ENCODE measurements at regions not wholly inside any gene's neighbourhood (a gene's known extent, or its start where the extent isn't known, plus 50 kb on each side); places are given as distances from the start of the nearest gene placed in this dataset.
"Not testable (repeated sequence)": the region's sequence is repeated elsewhere in the genome, so short reads cannot be mapped to it uniquely, and the experiment has no call there.

DNA sequence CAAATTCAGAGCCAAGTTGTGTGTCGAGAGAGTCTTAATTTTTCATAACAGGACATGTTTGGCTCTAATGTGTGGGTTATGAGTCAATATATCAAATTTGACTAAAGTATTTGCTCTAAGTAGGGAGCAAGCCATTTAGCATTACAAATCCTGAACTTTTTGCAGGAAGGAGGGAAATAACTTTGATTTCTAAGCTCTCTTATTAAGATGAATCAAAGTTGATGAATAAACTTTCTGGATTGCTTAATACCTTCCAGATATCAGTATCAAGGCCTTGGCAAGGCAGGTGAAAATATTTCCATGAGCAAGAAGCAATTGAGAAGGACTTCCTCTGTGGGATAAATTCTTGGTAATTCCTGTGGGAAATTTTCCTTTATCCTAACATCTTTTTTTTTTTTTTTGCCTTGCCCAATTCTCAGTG lies 258.8 kb downstream of the AHR start:
- no peak for DNase-seq

DNA sequence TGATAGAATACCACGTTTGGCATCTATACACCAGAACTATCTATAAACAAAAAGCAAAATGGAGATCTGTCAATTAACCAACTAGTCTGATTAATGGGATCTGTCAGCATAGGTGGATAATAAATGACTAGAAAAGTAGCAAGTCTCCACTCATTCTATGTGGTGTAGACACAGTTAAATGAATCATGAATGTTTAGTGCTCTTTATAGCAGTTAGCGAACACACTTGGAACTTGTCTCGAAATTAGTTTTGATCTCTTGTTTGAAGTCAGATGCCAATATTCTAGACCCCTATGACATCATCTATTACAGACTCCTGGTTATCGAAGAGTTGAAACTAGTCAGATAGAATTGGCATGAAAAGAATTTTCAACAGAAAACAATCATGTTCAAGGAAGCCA lies 259.7 kb downstream of the AHR start:
- no peak for DNase-seq

DNA sequence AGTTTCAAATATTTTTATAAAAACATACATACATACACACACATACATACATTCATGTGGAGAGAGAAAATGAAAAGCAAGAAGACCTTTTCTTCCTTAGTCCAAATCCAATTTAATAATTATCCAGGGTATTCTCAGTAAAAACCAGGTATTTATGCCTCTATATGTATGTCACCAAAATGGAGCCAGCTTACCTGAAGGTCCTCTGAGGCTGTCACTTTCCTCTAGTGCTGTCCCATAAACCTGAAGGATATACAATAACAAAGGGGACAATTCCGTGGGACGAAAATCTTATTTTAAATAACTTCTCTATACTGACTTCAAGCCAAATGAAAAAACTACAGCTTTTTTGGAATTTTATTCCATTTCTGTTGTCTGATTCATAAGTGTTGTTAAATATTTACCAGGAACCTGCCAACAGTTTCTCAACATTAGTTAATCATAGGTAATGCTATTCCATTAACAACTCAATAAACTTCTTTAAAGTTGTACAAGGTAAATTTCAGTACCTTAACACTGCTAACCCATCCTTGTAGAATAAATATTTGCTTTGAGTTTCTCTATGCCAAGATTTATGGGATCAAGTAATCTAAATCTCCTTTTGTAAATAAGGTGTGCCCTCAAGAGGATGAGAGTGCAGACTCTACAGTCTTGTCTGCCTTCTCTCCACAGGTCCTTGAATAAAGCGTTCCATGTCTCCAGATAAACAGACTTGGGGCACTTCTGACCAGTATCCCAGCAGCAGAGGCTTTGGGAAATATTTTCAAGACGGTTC lies 260.3 kb downstream of the AHR start:
- DNase-seq, result no peak

- no peak for DNase-seq
Observed at GRCh38 chr7:17559388-17559787, 260.9 kb downstream of the AHR start.

- DNase-seq, result no peak
Observed at GRCh38 chr7:17560516-17560915, 262.1 kb downstream of the AHR start.

DNA sequence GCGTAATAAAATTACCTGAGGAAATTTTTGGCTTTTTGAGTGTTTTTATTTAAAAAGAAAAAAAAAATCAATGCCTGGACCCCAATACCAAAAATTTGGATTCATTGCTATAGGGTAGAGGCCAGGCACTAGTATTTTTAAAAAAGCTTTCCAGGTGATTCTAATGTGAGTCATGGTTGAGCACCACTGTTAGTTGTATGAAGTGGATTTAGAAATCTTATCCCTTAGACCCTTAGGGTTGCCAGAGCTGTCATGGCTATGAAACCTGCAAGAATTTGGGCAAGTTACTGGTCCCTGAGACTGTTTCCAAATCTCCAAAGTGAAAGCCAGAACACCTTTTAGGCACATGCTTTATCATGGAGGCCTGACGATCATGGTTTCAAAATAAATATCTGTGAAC lies 262.5 kb downstream of the AHR start:
- DNase-seq, result no peak

GRCh38 chr7:17564678-17565212 lies 266.3 kb downstream of the AHR start:
- DNase-seq, result no peak

- no peak for DNase-seq
Observed at GRCh38 chr7:17580141-17580540, 281.7 kb downstream of the AHR start.

DNA sequence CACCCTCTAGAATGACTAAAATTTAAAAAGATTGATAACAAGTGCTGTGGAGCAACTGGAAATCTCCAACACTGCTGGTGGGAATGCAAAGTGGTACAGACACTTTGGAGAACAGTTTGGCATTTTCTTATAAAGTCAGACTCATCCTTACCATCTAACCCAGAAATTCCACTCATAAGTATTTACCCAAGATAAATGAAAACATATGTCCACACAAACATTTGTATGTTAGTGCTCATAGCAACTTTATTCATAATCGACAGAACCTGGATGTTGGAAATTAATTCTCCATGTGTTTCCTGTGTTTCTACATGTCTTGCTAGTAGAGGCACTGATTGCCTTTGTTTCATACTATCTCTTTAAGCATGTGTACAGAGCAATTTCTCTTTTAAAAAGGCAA lies 282.4 kb downstream of the AHR start:
- no peak for DNase-seq

DNA sequence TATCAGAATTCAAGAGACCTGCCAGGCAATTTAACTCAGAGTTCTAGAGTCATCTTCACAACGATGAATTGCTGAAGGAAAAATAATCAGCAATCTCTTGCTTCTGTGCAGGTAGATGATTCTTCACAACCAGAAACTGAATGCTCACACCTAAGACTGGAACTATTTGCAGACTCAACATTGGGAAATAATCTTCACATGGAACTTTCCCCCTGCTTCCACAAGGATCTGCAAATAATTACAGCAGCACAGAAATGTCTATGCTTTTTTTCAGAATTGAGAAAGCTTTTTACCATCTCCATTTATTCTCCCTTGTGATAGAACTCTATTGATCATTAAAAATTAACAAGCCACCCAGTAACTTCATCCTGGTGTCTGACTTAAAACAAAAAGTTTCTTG lies 282.8 kb downstream of the AHR start:
- no peak for DNase-seq

- not testable (repeated sequence) for DNase-seq
Observed at GRCh38 chr7:17582696-17583095, 284.2 kb downstream of the AHR start.

- no peak for DNase-seq
Observed at GRCh38 chr7:17583786-17584185, 285.3 kb downstream of the AHR start.

DNA sequence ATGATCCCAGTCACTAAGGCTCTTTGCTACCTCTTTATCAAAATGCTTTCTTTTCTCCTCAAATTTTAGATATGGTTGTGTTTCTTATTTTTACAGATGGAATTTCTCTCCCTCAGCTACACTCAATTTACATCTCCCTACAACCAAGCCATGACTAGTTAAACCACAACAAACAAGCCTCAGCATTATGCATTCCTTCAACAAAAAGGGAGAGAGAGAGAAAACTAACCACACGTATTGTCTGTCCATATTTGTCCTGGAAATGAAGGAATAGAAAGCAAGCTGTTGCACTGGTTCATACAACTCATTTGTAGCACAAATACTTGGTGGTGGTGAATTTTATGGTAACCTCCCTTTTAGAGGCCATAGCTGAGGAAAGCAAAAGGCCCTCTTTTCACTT lies 286.4 kb downstream of the AHR start:
- DNase-seq, result no peak

DNA sequence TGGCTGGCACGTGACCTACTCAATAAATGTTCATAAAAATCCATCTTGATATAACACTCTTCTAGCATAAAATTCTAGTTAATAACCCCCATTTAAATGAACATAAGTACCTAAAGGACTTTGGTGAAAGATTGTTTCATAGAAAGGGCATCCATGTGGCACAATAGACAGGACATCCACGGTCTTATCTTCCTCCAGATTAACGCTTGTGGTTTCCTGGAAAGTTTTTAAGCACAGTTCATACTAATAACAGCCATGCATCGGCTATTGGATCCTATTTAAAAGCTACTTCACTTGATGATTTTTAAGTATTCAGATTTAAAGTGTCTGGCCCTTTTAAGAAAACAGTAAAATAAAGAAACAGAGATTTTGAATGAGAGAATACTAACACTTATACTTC lies 288.3 kb downstream of the AHR start:
- no peak for DNase-seq

GRCh38 chr7:17588730-17589129 lies 290.3 kb downstream of the AHR start:
- DNase-seq, result no peak

GRCh38 chr7:17589671-17590070 lies 291.2 kb downstream of the AHR start:
- no peak for DNase-seq

DNA sequence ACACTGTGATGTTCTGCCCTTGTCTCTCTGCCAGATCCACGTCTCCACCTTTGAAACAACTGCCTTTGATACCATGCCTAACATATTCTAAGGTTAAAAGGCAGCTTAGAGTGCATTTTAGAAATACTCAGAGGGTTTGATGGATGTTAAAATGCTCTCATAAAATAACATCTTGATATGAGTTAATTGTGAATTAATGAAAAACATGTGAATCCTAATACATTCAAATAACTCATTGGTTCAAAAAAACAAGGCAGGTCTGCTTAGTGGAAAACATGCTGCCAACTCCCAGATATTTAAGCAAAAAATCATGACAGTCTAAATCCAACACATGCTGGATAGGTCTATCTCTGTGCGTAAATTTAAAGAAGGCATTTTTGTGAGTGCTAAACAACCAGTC lies 291.8 kb downstream of the AHR start:
- no peak for DNase-seq

DNA sequence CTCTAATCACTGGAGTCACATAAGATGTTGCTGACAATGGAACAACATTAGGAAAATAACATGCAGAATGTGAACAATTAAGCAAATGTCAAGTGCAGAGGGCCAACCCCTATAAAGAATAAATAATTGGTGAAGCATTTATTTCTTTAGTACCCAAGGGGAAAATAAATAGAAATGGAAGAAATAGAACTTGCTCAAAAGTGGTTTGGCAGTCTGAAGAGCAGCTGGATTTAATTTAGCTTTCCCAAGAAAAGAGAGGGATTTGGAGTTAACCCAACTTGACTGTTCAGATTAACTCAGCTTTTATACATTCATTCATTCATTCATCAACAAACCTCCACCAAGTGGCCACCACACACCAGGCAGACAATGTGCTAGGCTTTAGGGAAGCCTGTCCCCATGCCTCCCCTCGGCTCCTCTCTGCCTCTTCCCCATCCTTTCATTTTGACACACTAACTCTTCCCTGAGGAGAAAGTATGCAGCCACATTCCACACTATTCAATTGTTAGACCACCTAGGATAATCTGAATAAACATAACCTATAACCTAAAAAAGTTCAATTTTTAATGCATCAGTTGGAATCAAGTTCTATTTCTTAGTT lies 295.5 kb downstream of the AHR start:
- DNase-seq, result peak; percentile 79

DNA sequence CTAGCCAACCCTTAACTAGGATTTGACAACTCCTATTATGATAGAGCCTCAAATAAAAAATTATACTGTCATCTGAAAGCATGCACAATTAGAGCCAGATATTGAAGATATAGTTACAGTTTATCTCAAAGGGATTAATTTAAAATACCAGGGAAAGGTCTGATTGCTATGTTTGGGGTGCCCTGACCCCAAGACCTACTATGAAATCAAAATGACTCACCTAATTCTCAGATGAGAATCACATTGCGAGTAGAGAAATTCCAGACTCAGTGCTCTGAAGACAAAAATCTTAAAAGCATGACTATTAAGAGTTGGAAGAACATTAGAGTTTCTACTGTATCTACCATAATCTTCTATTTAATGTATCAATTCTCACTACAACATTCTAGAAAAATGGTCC lies 297.1 kb downstream of the AHR start:
- DNase-seq, result no peak

GRCh38 chr7:17598305-17598704 lies 299.9 kb downstream of the AHR start:
- DNase-seq, result no peak

GRCh38 chr7:17598846-17599245 lies 300.4 kb downstream of the AHR start:
- DNase-seq, result no peak

DNA sequence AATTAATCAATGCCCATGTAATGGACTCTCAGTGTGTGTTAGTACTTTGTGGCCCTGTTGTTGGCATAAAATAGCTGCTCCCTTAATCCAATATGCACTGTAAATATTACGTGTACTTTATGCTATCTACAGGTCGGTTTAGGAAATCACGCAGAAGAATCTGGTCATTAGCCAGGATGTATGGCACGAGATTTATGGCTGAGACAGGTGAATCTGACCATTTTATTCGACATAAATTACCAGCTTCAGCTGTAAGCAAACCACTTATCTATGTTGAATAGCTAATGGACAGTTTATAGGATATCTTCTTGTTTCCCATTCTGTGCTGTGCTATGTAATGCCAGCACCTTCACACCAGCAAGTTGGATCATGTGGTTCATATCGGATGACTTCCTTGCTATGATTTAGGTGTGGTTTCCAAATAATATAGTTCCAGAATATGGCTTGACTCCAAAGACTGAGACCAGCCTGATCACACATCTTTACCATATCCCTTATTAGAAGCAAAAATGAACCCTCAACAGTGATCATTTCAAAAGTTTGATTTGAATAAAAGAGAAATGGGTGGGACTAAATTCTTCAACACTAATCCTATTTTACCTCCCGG lies 301.4 kb downstream of the AHR start:
- DNase-seq, result no peak

DNA sequence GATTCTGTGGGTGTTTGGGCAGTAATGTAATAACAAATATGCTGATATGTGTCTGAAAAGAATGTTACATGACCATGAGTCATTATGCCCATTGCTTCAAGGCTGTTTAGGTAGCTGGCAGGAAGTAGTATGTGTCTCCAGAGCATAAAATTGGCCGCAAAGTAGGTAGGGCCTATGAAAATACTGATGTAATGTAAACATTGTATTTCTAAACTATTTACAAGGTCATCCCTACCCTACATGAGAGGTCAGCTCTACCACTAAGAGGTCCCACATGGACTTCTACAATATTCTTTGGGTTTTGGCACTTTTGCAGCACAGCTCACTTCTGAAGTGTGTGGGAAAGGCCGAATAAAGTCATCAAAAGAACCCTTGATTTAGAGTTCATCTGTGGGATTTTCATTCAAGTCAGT lies 301.9 kb downstream of the AHR start:
- no peak for DNase-seq
